Fibroblast of skin of right quadriceps (primary cell): ENCODE measurements at regions not wholly inside any gene's neighbourhood (a gene's known extent, or its start where the extent isn't known, plus 50 kb on each side); places are given as distances from the start of the nearest gene placed in this dataset.

ENCODE experiments used
- DNase-seq: peaks from one replicate; pipeline ENCODE4 v3.0.0-alpha.2; 2013

DNA sequence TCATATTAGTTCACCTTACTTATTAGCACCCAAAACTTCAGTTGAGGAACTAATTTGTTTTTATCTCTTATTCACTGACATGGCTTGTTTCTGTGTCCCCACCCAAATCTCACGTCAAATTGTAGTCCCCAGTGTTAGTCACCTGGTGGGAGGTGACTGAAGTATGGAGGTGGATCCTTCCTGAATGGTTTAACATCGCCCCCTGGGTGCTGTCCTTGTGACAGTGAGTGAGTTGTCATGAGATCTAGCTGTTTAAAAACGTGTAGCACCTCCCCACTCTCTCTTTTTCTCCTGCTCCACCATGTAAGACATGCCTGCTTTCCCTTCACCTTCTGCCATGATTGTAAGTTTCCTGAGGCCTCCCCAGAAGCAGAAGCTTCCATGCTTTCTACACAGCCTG lies 75.0 kb upstream of the HECTD2 start:
- DNase-seq, result no peak

DNA sequence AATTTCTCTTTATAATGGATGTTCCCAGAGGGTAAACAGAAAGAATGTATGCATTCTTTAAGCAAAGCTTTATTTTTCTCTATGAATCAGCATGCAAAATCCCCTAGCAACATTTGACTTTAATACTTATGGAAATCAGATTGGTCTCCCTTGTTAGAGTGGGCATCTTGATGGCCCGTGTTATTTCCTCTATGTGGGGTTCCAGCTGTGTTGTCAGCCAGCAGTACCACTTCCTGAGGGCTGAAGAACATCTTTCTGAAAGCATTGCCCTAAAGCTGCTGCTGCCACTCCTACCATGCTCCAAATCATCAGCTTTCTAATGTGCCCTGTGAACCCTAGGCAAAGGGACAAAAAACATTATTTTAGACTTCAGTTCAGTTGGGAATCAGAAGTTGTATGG lies 70.4 kb upstream of the HECTD2 start:
- DNase-seq, result no peak

DNA sequence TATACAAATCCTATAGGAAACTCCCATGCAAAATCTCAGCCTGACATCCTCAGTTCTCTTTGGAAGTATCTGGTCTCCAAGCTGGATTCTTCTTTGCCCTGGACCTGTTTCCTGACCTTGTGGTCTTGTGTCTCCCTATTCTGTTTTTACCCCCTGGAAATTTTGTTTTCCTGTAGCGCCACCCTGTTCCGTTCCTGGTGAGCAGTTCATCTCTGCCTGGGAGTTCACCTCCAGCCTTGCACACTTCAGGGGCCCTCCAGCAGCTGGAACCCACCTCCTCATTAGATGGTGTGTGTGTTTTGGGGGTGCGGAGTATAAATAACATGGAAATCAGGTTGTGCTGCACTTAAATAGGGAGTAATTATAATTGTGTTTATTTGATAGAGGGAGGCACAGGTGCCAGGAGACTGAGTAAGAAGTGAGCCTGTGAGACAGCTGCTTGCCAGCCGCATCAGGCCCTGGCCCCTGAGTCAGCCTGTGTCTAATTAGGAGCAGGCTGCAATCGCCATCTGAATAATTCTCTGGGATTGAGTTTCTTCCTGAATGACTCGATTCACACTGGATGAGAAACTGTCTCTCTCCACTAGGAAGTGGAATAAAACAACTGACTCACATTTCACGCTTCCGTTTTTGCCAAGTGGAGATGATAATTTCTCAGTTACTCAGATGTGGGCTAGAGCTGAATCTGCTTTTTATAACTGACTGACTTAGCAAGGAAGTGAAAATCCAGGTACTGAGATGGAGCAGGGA lies 69.4 kb upstream of the HECTD2 start:
- peak; percentile 94 for DNase-seq

DNA sequence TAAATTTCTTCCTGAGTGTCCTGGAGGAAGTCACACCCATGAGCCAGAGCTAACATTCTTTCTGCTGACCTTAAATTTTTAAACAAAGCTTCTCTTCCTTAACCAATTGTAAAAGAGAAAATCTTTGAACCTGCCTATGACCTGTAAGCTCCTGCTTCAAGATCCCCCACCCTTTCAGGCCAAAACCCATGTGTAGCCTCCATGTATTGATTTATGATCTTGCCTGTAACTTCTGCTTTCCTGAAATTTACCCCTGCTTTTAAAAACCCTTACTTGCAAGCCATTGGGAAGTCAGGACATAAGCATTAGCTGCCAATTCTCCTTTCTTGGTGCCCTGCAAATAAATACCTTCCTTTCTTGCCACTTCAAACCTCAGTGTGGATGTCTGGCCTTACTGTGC lies 68.5 kb upstream of the HECTD2 start:
- DNase-seq, result no peak

DNA sequence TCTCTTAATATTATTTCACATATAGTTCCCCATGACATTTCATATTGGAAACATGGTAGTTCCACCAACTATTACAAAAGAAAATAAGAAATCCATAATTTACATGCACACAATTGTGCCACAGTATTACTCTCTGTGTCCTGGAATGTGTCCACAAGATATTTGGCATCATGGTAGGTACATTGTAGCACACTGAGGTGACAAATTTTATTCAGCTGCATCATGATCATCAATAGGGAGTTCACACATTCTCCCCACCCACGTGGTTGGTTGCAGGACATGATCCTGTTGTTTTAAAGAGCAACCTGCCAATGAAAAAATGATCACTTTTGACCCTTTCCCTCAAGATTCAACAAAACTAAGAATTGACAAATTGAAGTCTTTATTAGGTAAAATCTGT lies 67.1 kb upstream of the HECTD2 start:
- DNase-seq, result no peak

DNA sequence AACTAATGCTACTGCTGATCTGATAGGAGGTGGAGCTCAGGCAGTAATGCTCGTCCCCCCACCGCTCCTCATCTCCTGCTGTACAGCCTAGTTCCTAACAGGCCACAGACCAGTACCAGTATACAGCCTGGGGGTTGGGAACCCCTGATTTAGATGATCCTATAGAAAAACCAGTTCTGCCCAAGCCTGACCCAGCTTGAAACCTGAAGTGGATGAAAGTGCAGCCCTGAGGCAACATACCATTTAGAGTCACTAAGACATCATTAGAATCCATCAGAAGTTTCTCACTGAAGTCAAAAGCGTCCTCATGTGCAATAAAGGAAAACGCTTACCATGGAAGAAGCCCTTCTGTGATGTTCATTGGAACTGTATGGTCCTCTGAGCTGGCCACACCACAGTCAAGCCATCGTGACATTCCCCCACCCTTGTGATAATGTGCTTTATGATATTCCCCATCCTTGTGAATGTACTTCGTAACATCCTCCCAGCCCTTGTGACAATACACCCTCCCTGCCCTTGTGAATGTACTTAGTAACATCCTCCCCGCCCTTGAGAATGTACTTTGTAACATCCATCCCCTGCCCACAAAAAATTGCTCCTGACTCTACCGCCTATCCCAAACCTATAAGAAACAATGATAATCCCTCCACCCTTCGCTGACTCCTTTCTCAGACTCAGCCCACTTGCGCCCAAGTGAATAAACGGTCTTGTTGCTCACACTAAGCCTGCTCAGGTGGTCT lies 65.9 kb upstream of the HECTD2 start:
- DNase-seq, result no peak

DNA sequence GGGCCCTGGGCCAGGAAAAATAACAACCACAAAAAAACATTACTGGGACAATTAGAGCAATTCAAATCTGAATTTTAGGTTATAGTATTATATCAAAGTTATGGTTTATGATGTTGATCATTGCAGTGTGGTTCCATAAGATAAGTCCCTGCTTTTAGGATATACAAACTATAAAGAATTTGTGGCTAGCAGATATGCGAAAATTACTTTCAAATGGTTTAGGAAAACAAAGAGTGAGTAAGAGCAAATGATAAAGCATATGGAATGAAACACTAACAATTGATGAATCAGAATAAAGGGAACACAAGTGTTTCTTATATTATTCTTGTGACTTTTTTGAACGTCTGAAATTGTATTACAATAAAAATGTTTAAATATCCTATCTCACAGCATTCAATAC lies 64.4 kb upstream of the HECTD2 start:
- DNase-seq, result peak; percentile 39

DNA sequence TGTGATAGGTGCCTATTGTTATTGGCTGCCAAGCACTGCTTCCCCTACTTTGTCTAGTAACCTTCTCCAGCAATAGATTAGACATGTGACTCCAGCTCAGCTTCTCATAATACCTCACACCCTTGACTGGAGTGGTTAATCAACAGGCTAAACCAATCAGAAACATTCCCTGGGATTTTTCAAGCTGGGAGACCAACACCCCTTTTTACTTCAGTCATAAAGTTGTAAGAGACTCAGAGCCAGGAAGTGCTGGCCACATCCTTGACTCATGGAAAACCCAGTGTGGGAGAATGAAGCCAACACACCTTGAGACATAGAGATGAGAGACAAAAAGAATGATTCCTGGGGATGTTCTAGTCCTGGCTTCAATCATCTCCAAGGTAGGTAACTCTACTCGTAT lies 62.6 kb upstream of the HECTD2 start:
- no peak for DNase-seq

DNA sequence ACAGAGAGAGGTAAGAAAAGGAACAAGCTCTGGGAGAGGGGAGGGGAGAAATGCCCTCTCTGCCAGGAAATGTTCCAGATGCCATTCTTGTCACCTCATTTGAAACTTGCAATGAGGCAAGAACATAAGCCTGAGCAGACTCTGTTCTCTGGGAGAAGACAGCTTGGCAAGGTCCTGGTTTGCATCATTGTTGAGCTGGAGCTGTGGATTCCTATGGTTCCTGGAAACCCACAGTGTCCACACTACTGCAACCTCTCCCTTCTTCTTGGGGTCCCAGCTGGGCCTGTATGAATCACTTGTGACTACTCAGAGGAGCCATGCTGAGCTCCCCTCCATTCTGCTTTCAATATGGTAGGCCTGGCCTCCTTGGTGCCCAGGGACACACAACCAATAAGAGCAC lies 60.8 kb upstream of the HECTD2 start:
- peak; percentile 96 for DNase-seq

DNA sequence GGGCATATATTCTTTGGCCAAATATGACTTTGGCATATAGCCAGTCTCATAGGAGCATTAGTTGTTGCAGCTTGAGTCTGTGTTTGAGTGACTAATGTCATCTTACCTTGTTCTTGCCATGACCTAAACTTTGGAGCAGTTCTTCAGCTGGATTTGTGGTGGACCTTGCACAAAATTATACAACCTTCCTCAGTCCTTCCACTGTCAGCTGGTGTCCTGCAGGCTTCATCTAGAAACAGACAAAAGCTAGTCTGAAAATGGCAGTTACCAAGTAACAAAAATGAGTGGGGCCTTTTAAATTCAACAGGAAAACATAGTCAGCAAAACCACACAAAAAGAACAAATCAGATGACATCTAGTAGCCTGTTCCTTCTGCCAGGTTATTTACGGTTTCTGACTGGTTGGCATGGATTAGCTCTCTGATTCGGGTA lies 59.5 kb upstream of the HECTD2 start:
- peak; percentile 18 for DNase-seq

DNA sequence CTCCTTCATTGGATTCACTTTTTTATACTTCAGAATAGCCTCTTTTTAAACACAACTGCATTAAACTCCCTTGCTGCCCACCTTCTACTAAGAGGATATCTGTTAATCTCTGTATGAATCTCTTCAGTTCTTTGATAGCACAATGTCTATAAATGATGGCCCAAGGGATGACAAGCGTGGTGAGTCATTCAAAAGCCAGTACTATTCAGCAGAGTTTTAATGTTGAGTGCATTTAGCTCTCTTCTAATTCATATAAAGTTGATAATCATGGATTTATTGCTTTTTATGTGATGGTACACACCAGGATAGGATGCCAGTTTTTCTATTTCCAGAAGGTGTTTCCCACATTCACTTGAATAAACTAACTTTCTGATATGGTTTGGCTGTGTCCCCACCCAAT lies 57.4 kb upstream of the HECTD2 start:
- DNase-seq, result peak; percentile 24

DNA sequence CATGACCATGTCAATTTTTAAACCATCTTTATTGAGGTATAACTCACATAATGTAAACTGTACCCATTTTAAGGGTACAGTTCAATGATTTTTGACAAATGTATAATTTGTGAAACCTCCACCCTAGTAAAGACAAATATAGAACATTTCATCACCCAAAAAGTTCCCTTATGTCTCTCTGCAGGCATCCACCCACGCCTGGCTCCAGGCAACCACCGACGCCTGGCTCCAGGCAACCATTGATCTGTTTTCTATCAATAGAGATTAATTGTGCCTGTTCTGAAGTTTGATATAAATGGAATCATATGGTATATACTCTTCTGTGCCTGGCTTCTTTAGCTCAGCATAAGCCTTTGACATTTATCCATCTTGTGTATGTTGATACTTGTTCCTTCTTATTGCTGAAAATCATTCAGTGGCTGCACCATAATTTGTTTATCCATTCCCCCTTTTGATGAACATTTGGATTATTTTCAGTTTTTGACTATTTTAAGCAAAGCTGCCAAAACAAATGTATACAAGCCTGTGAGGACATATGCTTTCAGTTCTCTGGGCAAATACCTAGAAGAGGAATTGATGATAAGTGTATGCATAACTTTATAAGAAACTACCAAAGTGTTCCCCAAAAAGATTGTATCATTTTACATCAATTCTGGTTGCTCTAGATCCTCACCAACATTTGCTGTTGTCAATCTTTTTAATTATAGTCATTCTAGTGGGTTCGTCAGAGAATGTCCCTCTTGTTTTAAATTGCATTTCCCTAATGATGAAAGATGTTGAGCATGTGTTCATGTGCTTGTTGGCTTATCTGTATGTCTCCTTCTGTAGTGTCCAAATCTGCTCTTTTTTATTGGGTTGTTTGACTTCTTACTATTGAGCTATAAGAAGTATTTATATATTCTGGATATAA lies 55.7 kb upstream of the HECTD2 start:
- no peak for DNase-seq

DNA sequence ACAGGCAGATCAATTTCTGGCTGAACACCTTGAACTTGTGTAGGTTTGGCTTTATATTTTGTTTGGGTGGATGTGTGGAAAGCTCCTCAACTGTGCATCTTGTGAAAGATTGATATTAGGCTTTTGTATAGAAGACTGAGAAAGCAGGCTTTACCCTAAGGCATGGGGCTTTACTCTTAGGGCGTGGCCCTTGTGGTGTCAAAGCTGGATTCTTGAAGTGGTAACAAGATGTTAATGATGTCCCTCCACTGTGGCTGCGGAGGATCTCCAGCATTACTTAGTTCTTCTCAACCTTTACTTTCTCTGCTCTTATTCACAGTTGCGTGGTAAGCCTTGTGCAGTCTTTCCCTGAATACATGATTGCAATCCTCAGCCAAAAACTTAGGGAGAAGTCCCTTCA lies 54.1 kb upstream of the HECTD2 start:
- no peak for DNase-seq

DNA sequence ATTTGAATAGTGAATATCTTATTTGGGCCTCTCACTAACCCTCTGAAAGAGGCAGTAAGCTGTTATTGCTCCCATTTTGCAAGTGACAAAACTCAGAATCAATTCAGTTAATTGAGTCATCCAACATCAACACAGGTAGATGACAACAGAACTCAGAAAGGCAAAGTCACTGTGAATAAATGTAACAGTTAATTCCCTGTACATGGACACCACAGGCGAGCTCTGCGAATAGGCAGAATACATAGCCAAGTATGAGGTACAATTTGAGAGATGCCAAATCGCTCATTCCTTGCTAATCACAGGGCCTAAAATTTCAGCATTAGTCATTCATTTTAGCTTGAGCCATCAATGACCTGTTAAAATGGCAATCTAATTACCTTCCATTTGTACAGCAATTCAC lies 52.6 kb upstream of the HECTD2 start:
- no peak for DNase-seq
